Stimulated activated CD4-positive, alpha-beta T cell treated with anti-CD3 and anti-CD28 coated beads, Interleukin-1b, Interleukin-23, amount 100 ng/mL, for 48 hours (primary cell): ENCODE measurements at regions not wholly inside any gene's neighbourhood (a gene's known extent, or its start where the extent isn't known, plus 50 kb on each side); places are given as distances from the start of the nearest gene placed in this dataset.

Experiments used
- DNase-seq: peaks from one replicate; pipeline ENCODE4 v3.0.0-alpha.2; 2020

DNA sequence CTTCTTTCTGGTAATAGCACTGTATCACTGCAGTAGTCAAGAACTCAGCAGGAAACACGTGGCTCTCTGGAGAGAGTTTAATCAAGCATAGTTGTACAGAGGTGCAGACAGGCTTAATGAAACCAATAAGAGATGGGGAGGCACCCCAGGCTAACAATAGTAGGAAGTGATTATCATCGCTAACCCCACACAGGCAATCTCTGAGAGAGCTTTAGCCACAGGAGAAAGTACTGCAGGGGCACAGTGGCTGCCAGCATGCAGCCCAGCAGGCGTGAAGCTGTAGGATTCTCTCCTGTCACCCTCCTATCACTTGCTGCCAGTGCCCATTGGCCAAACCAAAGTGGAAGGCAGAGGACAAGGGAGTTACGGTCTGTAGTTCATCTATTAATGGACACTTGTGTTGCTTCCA is 450.0 kb upstream of the RASGEF1B start:
- DNase-seq, result no peak

DNA sequence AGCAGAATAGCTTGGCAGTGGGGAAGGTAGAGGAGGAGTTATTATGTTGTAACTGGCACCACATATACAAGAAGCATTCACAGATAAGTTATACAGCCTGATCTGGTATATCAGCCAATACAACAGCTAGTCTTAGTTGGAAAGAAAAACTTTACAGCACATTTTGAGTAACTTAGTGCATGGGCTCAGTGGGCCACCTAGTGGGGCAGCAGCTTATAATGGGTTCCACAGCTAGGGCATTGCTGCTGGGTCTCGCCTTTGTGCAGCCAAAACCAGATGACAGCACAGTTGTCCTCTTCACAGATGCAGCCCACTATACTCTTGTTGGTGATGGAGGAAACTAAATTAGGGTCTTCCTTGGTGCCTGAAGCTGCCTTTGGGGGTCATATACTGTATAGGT is 448.1 kb upstream of the RASGEF1B start:
- no peak for DNase-seq

DNA sequence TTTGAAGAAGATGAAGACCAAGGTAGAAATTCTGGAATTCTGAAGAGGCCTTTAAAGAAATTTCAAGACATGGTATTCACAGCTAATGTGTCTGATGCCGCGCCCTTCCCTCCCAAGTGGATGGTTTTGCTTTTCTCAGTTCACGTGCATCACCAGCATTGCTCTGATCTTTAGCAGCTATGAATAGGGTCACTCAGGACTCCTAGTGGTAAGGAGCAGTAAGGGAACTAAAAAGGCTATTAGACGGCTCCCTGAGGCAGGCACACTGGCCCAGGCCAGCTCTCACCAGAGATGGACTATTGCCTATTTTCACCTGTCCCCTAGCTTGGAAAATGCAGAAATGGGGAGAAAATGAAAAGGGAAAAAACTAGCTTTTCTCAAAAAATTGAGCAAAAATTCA is 447.5 kb upstream of the RASGEF1B start:
- no peak for DNase-seq

DNA sequence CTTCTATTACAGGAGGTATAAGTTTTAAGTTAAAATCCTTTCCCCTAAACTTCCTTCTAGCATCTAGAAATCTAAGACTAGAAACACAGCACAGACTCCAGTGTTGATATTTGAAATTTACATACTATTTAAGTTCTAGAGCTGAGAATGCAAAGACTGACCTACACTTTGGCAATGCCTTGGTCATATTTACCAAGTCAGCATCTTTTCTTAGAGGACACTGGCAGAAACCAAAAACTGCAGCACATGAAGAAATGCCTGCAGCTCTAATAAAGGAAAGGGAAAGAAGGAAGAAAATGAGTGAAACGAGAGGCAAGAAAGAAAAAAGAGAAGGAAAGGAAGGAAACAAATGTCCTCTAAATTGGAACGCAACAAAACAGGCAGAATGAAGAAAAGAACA is 443.7 kb upstream of the RASGEF1B start:
- no peak for DNase-seq

DNA sequence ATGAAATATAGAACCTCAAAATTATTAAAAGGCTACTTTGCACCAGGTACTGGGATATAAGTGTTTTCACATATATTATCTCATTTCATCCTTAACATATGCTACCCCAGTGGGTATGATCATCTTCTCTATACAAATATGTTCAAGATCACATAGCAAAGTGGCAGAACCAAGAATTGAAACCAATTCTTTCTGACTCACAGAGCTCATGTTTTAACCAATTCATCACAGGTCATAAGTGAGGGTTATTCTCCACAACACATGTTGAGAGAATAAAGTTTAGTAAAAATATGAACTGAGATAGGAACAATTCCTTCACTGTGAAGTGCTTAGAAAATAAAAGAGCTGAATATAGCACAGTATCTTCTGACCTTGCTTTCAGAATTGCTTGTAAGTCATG is 442.9 kb upstream of the RASGEF1B start:
- no peak for DNase-seq

DNA sequence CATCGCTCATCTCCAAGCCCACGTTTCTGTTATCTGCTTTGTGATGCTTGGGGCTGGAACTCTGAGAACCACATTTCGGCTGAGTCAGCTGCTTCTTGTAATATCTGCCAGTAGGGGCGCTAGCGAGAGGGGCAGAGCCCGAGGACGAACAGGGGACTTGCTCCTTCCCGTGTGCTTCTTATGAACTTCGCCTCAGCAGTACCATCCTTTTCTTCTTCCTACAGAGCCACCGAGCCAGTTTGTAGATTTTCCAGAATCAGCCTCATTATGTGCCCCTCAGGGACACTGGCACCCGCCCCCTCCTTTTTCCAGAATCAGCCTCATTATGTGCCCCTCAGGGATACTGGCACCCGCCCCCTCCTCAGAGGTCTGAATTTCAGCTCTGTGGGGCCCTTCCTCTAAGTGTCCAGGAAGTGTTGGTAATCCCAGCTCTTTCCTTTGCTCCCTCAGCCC is 441.7 kb upstream of the RASGEF1B start:
- DNase-seq, result peak; percentile 56

DNA sequence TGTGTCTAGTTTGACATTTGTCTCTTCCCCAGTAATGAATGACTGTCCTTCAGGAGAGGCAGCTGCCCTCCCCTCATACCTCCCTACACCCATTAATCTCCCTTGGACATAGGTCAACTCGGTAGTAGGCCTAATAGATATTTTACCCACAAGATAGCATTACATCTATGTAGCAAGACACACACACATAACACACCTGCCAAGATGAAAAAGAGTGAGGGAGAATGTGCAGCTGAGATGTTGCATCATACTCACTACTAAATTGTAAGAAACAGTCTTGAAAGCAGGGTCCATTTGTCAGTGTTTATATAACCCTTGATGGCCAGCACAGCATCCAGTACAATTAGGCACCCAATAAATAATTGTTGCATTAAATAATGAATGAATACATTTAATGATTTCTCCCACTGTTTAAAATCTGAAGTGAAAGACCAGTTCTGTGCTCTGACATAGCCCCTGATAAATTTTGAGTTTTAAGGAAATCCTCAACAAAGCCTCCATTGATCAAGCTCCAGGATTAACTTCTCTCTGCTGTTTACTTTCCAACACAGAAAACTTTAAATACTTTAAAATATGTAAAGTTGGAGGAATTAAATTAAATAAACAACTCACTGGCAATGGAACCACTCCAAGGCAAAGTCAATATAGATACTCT is 440.8 kb upstream of the RASGEF1B start:
- no peak for DNase-seq

DNA sequence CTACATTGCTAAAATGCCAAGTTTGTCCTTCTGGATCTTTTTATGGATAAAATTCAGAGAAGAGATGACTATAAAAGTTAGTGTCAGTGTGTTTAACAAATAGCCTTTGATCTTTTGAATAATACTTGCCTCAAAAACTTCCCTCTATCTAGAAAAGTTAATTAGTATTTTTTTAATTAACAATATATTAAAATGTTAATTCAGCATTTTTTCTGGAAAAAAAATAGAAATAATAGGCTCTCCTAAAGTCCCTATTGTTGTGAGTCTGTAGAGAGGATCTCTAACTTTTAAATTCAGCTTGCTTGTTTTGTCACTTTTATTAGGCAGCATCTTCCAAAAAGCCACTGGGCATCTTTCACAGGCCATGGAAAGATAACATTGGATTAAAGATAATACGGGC is 435.2 kb upstream of the RASGEF1B start:
- DNase-seq, result no peak

DNA sequence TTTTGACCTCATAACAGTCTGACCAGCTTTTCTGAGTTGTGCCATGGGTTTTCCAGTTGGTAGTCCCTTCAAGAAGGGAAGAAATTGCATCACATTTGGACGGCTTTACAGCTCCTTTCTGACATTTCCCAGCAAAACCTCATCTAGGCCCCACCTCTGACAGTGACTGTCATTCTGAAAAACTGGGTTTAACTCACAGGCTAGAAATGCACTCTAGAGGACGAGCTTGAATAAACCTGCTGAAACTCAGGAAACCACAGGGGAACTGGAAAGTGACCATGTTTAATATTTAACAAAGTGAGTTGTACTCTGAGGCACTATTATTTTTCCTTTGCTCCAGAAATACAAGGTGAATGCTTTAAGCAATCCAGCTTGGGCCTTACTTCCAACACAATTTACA is 434.3 kb upstream of the RASGEF1B start:
- no peak for DNase-seq

DNA sequence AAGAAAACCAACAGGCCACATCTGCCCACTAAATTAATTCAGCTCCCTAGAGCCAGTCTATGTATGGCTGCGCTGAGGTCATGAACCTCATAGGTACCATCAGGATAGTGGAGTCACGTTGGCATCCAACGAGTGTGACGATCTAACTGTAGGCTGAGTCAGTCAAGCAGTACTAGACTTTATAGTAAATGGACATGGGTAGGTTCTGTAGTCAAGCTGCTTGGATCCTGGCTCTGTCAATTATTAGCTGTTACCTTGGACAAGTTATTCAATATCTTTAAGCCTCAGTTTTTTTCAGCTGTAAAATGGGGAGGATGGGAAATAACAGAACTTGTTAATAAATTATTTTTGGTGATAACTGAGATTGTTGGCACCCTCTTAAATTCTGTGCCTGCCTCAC is 432.4 kb upstream of the RASGEF1B start:
- no peak for DNase-seq

DNA sequence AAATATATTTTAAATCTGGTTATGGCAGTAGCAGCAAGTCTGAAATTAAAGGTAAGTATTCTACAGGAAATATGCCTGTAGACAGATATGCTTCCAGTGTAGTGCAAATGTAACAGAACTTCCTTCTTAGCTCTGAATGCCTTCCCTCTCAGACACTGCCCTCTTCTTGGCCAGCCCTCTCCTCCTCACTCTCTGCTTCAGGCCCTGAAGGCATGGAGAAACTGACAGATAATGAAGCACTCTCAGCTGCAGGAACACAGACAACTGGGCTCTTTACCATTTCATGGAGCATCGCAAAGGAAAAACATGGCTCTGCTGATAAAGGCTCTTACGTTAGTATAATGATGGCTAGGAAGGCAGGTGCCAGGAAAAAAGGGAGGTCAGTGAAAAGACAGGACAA is 431.5 kb upstream of the RASGEF1B start:
- DNase-seq, result no peak

DNA sequence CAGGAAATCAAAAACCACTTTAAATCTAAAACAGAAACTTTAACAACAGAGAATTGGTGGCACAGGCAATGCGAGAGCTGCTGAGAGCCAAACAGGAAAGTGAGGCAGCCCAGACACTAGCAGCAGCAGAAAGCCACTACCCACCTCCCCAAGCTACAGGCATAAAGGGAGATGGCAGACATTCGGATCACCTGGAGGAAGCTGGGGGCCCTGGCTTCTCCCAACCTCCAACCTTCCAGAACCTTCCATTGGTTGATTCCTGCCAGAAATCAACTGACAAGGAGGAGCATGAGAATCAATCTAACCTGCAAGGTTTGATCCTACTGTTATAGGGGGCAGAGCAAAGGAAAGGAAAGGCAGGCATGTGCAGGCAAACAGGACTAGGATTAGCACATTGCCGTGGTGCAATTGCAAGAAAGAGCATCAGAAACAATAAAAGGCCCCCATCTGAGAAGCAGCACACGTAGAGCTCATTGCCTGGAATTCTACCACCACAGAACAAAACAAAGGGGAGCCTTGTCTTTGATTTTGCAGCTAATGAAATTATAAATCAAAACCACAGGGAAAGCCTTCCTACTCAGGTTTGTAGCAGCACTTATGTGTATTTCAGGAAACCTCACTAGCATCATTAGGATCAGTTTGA is 427.3 kb upstream of the RASGEF1B start:
- DNase-seq, result no peak

DNA sequence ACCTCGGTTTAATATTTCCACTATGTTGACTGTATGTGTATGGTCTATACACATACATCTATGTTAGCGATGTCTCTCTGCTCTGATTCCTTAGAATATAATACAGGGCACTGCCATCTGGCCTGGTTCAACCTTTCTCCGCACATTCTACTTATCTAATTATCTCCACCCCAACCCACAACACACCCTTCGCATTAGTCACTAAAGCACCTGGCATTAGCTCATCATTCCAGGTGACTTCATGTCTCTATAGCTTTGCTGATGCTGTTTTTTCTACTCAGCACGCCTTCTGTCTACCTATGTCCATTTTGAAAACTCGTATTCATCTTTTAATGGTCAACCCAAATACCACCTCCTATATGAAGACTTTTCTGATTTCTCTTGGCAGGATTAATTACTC is 425.2 kb upstream of the RASGEF1B start:
- no peak for DNase-seq

DNA sequence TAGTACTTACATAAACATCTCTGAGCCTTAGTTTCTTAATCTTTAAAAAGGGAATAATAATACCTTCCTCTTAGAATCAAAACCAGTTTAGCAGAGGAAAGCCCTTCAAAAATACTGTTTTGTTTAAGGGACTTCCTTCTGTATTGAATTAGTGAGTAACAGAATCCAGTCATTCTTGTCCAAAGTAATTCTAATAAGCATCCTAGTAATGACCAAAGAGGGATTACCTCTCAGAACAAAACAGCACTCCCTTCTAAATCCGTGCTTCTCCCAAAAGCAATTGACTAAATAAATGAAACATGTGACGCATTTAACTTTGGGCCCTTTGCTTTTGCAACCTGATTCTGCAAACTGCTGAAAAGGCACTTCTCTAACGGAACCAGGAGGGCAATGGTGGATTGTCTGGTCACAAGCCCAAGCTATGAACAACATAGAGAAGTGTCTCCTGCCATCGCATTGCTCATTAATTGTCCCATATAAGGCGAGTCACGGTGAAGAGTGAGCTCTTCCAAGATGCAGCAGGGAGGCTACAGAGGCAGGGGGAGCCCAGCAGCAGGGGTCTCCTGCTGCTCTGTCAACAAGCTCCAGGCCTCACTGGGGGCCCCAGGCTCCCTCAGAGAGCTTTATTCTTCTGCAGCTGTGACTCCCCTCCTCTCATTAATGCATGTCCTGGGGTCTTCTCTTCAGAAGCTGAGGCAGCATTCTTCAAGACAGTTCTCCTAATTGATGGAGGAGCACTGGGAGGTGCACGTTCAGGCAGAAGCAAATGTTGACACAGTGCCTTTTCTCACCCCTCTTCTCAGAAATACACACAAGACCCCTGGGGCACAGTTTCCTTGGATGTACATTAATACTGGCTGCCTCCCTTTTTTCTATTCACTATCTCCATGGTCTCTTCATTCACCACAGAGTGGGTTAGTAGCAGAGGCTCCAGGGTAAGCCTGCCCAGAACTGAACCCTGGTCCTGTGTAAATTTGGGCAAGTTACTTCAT is 419.6 kb upstream of the RASGEF1B start:
- DNase-seq, result no peak

DNA sequence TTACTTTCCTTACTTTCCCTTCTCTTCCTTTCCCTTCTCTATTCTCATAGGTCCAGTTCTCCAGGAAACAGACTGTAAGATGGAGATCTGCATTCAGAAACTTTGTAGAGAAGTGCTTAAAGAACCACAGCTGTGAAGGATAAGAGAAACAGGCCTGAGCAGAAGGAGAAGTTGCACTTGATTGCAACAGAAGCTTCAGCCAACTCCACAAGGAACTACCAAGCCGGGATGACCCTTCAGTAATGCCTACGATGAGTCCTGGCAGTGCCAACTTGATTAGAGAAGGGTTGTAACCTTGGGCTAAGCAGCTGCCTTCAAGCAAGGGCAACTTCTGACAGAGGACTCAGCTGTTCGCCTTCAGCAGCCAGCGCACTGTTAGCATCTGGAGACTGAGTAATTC is 413.3 kb upstream of the RASGEF1B start:
- DNase-seq, result no peak

DNA sequence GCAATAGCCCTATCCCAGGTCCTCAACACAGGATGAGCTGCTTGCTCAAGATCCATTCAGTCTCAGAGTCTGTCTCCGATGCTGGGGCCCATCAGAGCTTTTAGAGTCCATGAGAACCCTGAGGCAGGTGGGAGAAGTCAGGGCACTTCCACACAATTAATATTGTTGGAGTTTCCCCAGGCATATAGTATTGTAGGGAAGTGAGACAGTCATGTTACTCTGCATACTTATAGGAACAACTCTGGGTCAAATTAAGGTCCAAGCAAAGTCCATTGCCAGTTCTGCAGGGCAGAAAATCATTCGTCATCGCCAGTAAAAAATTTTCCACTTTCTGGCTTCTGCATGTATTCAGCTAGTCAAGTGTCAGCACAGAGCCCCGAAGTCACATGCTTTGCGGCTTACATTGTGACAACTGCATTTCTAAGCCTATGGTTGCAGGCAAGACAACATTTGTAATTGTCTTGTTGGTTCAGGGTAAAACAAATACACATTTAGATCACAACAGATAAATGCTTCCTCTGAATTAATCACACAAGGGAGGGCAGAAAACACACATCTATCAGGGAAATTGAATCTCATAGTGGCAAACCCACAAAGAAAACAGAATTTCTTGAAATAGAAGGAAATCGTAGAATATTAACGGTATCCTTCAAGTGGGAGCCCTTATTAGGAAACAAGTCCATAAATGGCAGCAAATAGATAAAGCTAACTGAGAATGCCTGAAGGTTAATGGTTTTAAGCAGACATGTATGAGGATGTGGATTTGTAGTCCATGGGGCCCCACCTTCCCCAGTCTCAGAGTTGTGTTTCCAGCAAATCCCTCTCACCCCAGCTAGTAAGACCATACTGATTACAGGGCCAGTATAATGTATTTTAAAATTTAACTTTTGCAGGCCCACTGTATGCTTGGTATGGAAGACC is 412.1 kb upstream of the RASGEF1B start:
- no peak for DNase-seq

DNA sequence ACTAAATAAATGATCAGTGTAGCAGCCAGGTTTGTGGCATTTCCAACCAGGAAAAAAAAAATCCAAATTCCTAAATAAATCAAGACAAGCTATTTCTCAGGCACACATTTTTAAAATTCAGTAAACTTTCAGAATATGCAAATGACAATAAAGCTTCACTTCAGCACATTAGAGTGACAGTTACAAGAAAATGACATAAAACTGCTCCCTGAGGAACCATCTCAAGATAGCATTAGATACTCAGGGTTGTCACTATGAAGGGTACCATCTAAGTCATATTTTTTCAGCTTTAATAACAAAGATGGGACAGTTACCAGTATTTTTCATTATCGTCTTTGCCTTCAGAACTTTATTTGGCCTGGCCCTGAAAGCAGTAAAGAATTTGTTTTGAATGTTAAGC is 411.3 kb upstream of the RASGEF1B start:
- DNase-seq, result no peak

DNA sequence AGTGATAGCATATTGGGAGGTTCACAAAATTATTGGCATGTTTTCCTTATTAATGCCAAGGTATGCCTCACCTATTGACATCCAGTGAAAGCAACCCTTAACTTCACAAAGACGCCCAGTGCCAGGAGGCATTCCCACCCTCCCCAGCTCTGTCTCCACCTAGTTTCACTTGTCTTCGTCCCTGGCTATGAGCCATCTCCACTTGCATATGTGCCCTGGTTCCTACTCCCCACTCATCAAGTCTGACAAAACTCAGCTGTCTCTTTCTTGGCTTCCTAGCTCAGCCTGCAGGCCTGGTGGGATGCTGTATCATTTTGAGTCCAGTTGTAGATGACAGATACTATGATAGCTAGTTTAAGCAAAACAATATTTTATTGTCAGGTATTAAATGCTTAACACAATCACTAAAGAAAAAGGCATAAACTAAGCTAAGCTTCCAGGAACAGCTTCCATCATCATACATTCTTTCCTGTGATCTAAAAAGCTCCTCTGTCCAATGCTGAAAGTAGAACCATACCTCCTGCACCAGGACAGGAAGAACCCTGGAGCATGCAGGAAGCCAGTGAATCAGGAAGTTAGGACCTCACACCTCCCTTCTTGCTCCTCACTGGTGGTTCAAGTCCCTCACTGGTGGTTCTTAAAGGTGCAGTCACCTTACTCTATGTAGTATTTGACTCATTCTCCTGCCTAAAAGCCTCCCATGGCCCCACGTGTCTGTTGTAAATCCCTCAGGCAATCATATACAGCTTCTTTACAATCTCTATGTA is 410.3 kb upstream of the RASGEF1B start:
- no peak for DNase-seq

DNA sequence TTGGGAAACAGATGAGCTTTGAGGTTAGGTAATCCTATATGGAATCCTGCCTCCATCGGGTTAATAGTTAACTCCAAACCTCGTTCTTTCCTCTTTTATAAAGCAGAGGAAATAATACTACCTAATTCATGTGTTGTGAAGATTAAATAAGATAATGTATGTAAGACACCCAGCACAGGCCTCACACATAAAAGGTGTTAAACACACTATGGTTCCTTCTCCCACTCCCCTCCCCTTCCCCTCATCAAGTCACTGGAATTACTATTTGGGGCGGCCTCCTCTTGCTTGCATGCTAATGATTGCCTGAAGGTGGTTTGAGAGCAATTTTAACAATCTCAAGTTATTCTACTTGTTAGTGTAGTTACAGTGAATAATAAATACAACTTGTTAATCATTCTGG is 404.4 kb upstream of the RASGEF1B start:
- no peak for DNase-seq

DNA sequence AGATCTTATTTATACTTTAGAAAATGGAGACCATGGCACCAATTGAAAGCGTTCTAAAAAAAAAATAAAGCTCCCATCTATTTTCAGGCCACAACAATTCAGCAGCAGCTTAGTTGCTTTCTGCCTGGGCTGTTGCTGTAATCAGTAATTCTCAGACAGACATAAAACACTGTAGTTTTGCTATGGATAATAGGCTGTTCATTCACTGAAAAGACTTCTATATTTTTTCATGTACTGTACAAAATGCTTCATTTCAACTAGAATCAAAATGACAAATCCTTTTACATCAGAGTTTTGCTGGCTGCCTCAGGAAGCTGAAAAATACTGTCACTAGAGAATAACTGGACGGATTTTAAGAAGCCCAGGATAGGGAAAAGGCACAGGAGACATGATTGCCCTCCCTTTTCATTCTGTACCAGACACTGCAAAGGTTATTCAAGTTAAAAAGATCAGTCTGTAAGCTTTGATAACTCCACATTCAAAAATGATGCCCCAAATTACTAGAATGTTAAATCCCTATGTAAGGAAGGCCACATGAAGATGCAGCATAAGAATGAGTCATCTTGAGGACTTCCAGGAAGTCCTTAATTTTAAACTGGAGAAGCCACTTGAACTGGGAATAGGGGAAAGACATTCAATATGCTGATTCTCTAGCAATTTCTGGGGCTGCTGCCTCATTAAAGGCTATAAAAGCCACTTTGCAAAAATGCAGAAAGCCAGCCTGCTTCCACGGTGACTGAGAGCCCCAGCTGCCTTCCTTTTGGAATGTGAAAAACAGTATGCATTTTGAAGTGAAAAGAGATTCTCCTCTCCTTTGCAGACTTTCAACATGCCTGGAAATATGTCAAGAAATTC is 403.2 kb upstream of the RASGEF1B start:
- no peak for DNase-seq

DNA sequence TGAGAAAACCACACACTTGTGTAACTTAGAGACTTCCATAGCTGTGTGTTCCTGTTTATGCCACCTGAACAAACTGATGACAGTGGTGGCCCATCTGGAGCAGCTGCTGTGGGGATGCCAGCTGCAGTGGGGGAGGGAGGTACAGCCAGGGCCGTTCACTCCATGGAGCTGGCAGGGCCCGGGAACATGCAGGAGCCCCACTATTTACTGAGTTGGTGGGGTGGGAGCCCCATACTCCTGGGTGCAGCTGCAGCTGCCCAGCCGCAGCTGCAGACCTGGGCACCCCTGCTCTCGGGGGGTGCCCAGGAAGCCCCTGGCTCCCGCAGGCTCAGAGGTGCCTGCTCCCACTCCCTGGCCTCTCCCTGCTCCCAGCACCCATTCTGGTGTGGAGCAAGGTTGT is 398.6 kb upstream of the RASGEF1B start:
- DNase-seq, result no peak
